HG03521 (cell line): ENCODE measurements at regions not wholly inside any gene's neighbourhood (a gene's known extent, or its start where the extent isn't known, plus 50 kb on each side); places are given as distances from the start of the nearest gene placed in this dataset.
A peak's percentile ranks its signal among the peaks of the same experiment; 100 is the strongest.

Experiments used
- ATAC-seq: cut with Tn5 transposase; IDR thresholded peaks from one replicate; pipeline ENCODE4 v1.9.1; 2021; ENCODE audit warnings: mild to moderate bottlenecking, moderate library complexity; ENCODE audit not compliant: unreplicated experiment

DNA sequence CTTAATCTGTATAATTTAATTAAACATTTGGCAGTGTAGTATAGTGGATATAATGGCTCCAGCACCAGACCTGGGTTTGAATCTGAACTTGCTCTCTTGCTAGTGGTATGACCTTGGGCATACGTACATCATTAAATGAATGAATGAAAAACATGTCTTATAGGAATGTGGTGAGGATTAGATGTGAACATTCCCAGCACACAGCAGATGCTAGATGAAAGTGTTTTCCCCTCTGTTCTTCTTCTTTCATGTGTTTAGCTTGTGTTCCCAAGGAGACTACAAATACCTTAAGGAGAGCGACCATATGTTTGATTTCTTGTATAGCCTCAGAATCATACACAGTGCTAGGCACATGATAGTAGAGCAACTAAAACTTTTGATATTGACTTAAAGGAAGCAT is 56.5 kb downstream of the CT47B1 start:
- ATAC-seq: no peak

DNA sequence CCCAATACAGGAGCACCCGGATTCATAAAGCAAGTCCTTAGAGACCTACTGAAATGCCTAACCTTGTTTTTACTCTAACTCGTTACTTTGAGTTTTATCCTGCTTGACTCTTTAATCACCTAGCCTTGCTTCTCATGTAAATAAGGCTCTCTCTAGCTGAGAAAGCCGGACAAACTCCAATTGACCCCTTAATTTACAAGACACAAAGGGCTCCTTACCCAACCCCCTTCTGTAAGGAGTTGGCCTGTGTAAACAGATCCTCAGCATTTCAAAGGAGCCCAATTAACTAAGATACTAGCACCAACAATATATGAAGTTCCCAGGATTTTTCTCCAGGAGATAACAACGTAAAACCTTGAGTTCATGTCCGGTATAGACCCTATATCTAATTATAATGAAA is 61.7 kb downstream of the CT47B1 start:
- ATAC-seq: no peak

DNA sequence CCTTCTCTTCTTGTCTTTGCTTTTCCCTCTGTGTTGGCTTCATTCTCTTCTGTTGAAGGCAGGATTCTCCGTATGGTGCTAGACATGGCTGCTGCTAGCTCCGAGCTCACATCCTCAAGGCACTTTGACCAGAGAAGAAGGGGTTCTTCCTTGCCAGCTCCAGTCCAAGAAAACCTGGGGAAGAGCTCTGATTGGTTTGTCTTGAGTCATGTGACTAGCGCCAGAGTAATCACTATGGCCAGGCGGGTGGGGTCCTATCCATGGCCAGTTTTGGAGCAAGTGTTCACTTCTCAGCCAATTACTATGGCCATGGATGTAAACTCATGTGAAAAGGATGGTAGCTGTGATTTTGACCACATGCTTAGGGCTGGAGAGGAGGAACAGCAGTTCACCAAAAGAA is 74.2 kb downstream of the CT47B1 start:
- ATAC-seq: no peak

DNA sequence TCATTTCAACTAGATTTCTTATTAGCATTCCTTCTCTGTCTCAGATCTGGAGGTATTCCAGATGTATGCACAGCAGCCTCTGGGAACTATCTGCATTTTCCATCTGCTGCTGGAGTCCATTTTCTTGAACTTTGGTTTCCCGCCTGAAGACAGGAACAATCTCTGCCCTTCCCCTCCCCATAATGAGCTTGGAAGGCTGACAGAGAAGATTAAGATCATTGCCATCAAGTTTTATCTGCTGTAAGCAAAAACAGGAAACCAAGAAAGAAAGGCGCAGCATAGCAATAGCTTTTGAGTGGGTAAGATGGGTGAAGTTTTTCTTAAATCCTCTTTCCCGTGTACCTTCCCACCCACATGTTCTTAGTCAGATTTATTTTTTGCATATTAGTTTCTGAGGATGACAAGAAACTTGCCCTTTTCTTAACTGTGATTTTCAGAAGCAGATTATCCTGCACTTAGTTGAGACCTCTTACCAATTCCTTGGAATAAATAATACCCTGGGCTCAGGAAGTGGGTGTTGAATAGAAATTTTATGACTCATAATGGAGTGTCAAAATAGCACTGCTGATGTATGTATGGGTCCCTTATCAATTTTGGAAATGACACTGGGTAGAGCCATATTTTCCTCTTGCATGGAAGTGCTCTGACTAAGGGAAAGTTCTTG is 78.3 kb downstream of the CT47B1 start:
- no peak for ATAC-seq

DNA sequence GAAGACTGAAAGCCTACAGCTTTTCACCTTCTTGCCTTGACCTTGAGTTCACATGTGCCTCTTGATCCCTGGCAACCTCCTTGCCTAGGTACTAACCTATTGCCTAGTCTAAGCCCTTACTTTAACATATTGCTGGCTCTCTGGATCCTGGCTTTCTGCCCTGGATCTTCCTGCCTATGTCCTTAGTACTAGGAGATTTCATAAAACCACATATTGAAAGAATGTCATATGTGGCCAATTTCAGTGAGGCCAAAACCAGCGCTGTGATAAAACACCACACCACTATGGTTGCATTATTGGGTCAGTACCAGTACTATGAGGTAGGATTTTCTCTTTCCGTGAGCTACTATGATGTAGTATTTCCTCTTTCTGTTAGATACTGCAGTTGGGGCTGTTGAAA is 80.4 kb downstream of the CT47B1 start:
- ATAC-seq: no peak

DNA sequence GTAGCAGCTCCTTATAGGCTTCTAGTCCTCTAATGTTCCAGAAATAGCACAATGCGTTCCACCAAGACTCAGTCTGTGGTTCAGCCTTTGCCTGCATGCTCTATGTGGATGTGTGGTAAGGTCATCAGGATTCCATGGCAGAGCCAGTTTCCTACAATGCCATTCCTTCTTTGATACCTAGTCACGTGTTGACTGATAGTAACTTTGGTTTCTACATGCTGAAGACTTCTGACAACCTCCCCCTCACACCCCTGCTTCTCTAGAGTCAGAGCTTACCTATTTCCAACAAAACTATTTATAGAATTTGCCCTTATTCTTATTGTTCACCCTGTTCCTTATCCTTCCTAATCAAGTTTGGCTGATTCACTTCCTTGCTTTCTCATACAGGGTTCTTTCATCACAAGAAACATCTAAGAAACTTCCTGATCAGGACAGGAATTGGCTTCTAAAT is 81.1 kb downstream of the CT47B1 start:
- ATAC-seq: no peak

DNA sequence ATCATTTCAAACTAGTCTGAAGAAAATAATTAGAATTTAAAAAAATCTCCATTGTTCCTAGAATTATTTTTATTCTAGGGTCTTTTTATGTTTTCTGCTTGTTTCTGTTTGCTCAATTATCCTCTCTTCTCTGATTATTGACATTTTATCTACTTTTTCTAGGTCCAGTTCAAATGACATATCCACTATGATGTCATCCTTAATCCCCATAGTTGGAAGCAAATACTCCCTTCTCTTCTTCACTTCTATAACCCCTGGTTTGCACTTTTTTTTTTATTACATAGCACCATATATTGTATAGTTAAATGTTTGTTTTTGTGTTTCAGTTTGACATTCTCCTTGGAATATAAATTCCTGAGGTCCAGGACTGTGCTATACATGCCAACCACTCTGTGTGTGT is 82.6 kb downstream of the CT47B1 start:
- no peak for ATAC-seq

DNA sequence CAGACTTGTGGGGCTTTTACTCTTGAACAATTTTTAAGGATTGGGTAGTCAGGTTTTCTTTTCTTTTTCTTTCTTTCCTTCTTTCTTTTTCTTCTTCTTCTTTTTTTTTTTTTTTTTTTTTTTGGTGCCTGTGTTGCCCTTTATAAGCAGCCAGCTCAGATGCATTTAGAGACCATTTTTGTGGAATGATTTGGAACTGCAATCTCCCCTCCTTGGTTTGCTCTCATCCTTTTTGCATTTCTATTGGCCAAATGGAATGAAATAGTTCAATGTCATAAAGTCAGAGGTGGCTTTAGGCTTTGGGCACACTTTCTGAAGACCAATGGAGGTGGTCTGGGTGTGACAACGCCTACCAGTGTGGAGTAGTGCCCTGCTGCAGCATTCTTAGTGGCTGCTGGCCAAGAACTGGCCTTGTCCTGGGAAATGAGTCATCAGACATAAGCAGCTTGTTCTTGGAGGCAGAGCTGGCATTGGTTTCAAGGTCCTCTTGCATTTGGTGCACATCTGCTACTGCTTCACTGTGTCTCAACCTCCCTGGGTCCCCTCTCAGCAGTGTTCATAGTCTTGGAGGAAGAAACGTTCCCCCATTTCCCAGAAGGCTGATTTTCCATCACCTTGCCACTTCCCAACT is 84.5 kb downstream of the CT47B1 start:
- ATAC-seq: no peak

DNA sequence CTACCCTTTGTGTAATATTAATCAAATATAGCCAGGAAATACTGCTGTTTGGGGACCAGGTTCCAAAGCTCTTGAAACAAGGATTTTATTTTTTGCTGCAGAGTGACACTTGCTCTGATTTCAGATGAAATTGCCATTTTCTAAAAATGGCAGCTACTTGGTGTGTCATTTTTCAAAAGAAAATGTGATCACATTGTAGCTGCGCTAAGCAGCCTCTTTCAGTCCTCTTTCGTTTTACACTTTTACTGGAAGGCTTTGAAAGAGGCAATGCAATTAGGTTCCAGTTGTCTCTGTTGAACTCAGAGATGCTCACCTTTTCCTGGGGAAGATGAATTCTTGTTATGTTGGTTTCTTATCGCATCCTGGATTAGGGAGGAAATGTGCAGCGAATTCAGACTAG is 85.1 kb downstream of the CT47B1 start:
- peak; percentile 18 for ATAC-seq

DNA sequence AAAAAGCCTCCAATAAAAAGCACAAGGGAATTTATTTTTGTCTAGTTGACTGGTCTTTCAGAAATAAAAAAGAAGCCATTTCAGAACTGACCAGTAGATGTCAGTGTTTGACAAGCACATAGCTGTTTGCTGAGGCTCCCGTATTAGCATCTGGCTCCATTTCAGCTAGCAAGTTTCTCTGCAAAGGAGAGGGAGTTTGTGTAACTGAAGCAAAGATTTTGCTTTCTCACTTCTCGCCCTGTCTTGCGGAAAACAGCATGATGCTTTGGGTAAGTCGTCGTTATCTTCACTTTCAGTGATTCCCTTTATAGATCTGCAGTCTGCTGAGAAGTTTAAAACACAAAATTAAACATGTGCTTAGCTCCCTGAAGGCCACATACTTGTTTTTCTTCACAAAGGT is 85.5 kb downstream of the CT47B1 start:
- peak; percentile 58 for ATAC-seq

DNA sequence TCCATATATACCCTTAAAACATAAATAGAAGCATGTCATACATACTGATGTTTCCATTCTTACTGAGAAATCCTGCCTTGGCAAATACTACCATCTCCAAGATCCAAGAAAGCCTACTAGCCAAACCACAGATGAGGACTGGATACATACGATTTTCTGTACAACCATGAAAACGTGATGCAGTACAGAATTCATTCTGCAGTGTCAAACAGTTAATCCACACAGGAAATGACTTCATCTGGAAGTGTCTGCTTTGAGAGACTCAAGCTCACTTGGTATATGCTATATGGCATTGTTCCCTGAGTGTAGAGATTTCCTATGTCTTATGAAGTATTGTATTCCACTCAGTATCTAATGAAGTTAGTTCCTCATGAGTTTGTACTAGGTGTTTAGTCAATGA is 94.3 kb downstream of the CT47B1 start:
- no peak for ATAC-seq

DNA sequence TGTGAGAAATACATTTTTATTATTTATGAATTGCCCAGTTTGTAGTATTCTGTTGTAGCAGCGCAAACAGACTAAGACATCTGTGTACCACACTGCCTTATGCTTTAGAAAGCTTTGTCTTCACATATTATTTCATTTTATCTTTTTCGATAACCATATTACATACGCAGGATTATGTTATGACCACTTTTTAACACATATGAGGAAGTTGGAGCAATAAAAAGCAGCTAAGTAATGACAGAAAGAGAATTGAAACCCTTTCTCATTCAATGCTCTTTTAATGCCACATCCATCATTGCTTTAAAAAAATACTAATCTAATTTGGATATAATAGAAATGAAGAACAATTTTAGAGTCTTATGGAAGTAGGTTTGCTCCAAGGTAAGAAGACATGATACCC is 99.7 kb downstream of the CT47B1 start:
- no peak for ATAC-seq

DNA sequence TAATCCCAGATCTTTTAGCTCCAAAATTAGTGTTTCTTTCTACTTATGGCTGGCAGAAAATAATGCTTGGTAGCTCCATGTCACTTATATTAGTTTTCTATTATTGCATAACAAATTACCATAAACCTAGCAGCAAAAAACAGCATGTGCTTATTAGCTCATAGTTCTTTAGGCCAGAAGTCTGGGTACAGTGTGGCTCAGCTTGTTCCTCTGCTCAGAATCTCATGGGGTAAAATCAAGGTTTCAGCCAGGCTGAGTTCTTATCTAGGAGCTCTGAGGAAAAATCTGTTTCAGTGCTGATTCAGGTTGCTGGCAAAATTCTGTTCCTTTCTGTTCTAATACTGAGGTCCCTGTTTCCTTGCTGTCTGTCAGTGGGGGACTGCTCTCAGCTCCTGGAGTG is 101.1 kb downstream of the CT47B1 start:
- ATAC-seq: no peak

DNA sequence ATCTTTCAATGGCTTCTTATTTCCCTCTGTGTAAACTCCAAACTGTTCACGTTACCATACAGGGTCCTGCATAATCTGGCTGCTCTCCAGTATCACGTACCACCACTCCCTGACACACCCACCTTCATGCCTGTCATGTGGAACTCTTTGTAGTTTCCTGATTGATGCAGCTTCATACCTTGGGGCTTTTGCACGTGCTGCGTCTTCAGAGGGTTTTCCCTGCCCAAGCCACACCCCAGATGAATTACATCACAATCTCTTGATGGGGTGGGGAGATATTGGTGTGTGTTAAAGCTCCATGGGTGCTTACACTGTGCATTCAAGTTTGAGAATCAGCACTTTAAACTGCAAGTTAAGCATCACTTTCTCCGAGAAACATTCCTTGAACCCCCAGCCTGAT is 101.9 kb downstream of the CT47B1 start:
- no peak for ATAC-seq

DNA sequence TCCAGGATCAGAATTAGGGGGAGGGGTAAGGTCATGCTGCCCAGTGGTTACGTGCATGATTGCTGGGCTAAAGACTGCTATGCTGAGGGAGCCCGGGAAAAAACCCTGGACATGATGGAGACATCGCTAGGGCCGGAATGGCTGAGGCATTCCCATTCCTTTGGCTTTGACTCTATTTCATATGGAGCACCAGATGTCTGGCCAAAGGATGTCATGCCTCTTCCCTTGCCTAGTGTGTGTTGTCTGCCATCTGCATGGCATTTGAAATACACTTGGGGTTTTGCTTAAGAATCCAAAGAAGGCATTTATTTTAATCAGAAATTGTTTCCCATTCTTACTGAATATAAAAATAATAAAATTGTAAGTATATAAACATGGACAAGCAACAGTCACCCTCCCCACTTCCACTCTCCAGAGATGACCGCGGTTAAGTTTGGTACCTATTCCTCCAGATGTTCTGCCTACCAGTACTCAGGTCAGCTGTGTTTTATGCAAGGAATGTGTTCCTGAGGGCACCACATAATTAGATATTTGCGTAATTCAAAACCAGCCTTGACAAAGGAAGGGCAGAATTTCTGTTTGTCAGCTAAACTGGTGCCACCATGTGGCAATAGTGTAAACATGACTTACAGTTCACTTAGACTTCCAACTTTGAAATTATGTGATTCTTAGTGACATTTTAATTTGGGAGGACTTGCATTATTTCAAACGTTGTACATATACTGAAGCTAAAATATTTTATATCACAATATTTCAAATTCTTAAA is 105.9 kb downstream of the CT47B1 start:
- no peak for ATAC-seq

DNA sequence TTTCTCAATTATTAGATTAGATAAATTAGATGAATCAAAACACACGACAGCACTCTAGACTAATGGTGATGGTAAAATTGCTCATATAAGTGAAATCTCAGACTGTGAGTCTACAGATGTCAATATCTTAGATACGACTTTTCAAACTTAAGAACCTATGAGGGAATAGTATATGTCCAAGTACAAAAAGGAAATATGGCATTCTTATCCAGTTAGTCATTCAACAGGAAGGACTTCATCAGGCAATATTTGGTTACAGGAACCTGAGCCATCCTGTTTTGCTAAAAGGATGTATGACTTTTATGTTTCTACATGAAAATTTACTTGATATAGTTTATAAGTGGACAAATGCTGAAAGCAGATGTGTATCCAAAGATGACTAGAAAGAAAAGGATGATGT is 107.0 kb downstream of the CT47B1 start:
- ATAC-seq: no peak

DNA sequence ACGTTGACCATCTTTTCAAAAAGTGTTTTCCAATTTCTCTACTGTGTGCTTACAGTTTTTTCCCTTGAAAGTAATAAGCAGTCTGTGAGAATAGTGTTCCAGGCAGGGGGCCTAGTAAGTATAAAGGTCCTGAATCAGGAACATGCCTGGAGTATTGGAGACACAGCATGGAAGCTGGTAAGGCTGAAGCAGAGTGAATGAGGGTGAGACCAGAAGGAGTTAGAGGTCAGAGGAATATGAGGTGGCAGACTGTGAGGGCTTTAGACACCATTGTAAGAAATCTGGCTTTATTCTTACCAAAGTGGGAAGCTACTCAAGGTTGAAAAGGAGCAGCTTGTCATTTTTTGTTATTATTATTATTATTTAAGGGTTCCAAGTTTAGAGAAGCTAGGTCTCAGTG is 107.4 kb downstream of the CT47B1 start:
- ATAC-seq: no peak

DNA sequence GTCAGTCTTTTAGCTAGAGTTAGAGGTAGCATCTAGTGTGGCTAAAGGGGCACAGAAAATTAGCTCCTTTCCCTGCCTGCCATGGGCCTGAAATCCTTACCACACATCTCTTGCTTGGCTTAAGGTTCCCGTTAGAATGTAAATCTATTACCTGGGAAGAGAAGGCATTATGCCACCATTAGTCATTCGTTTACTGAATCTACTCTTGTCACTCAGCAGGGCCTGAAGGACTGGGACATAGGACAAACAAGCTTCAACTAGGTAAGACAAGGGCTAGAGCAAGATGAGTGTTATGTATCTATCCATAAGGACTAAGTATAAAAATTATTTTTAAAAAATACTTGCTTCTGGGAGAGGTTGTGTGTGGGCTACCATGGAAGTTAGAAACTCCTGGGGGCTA is 112.4 kb downstream of the CT47B1 start:
- no peak for ATAC-seq

DNA sequence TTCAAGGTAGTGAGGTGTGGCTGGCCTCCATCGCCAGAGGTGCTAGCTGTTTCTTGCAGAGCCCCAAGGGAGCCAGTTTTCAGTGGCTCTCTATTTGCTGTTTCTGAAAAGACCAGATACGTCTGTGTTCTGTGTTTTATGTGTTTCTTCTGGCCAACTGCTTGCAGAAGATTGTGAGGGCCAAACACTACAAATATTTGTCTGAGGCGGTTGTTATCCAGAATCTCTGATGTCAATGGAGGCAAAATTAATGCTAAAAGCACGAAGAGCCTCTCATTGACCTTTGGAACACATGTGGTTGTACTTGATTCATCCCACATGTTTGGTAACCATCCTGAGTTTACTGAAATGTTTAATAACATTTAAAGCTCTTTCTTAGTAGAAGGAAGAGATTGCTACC is 113.9 kb downstream of the CT47B1 start:
- no peak for ATAC-seq

DNA sequence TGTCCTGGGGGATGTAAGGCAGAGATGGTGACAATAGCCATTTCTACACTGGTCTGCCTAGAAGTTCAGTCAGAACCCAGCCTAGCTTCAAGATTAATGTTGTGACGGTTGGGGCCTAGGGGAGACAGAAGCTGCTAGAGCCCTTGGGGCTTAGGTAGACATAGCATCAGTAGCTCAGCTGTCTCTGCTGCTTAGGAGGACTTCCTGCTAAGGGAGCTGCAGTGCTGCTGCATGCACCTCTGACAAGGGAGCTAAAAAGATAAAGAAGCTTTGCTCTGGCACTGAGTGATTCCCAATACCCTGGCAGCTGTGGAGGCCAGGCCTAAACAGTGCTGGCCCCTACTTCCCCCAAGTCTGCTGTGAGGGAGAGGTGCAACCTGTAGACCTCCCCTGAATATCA is 116.0 kb downstream of the CT47B1 start:
- ATAC-seq: no peak

DNA sequence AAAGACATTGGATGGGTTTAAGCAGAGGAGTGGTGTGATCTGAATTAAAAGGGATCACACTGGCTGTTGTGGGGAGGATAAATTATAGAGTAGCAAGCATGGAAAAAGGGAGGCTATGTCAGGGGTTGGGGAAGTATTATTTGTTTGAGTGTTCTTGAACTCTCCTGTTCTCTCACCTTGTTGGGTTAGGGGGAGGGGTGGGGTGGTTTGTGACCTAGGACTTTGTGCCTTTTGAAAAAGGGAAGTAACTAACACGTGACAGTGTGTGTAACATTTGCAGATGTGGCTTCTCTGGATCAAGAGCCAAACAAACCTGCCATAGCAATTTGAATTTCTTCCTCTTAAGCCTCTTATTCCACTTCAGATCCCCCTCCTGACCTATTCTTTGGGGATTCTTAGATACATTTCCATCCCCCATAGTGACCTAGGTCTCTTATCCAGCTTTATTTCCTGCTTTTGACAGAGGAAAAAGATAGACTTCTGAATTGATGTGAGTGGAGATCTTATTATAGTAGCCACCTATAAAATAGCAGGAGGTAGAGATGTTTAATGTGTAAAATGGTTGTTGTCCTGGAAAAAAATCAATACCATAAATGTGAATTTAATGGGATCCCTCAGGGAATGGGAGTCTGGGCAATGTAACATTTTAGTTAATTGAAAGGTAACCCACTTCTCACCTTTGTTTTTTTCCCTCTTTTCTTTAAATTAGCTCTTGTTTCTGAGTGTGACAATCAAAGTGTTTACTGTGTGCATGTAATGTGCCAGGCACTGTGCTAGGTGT is 120.4 kb downstream of the CT47B1 start:
- peak; percentile 77 for ATAC-seq
